NCI-H2107 treated with DMSO at 0.1 percent for 48 hours (cell line): ENCODE measurements at regions not wholly inside any gene's neighbourhood (a gene's known extent, or its start where the extent isn't known, plus 50 kb on each side); places are given as distances from the start of the nearest gene placed in this dataset.
"Not testable (repeated sequence)": the region's sequence is repeated elsewhere in the genome, so short reads cannot be mapped to it uniquely, and the experiment has no call there.

Experiments used
- DNase-seq: peaks from one replicate; lab custom pipeline; 2025; ENCODE audit not compliant: unreplicated experiment; lab: John Stamatoyannopoulos, UW

- not testable (repeated sequence) for DNase-seq
Observed at GRCh38 chr5:34096033-34096432, 53.0 kb upstream of the C1QTNF3 start.

GRCh38 chr5:34099891-34100290 lies 56.9 kb upstream of the C1QTNF3 start:
- DNase-seq = not testable (repeated sequence)

DNA sequence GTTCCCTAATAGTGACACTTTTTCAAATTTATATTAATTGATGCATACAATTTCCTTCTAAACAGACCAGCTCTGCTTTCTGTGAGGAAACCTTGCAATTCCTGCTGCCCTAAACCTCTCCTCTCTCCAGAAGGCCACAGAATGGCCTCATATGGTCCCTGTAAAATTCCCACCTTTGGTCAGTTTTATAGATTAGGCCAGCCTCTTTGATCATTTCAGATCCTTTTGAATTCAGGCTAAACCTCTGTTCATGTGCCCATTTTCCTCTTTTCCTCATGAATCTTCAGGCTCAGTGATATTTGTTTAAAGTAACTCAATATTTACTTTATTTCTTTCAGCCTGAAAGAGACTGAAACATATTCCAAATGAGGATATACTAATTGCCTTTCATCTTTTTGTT lies 58.6 kb upstream of the C1QTNF3 start:
- not testable (repeated sequence) for DNase-seq

- not testable (repeated sequence) for DNase-seq
Observed at GRCh38 chr5:34108897-34109296, 65.9 kb upstream of the C1QTNF3 start.

DNA sequence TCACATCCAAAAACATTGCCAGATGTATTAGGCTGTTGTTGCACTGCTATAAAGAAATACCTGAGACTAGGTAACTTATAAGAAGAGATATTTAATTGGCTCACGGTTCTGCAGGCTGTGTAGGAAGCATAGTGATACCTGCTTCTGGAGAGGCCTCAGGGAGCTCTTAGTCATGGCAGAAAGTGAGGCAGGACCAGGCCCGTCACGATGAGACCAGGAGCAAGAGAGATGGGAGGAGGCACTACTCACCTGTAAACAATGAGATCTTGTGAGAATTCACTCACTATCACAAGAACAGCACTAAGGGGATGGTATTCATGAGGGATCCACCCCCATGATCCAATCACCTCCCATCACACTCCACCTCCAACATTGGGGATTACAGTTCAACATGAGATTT lies 81.3 kb upstream of the C1QTNF3 start:
- not testable (repeated sequence) for DNase-seq

GRCh38 chr5:34125354-34125753 lies 82.3 kb upstream of the C1QTNF3 start:
- not testable (repeated sequence) for DNase-seq

DNA sequence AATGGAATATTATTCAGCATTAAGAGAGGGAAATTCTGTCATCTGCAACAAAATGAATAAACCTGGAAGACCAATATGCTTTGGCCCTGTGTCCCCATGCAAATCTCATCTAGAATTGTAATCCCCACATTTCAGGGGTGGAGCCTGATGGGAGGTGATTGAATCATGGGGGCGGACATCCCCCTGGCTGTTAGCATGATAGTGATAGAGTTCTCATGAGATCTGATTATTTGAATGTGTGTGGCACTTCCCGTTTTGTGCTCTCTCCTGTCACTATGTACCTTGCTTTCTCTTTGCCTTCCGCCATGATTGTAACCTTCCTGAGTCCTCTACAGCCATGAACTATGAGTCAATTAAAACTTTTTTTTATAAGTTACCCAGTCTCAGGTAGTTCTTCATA lies 83.7 kb upstream of the C1QTNF3 start:
- not testable (repeated sequence) for DNase-seq

GRCh38 chr5:34127818-34128217 lies 84.8 kb upstream of the C1QTNF3 start:
- not testable (repeated sequence) for DNase-seq

DNA sequence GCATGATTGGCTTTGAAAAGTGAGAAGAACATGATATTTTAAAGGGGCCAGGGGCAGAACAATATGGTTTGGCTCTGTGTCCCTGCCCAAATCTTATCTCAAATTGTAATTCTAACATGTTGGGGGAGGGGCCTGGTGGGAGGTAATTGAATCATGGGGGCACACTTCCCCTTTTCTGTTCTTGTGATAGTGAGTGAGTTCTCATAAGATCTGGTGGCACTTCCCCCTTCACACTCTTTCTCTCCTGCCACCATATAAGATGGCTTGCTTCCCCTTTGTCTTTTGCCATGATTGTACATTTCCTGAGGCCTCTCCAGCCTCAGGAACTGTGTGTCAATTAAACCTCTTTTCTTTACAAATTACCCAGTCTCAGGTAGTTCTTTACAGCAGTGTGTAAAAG lies 85.9 kb upstream of the C1QTNF3 start:
- not testable (repeated sequence) for DNase-seq

DNA sequence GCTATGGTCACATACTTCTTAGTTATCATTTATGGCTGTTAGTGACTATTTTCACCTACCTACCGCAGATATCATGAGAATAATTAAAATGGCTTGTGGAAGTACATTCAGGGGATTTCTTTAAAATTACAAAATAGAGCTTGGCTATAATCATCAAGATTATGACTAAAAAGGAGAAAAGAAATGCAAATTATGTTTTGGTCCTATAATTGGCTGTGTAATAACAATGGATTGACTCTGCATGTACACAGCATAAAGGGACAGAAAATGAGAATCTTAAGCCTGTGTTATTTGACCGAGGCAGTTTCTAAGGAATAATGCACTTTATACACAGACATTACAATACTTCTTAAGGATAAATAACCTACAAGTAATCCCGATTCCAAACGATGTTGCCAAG lies 112.0 kb upstream of the C1QTNF3 start:
- not testable (repeated sequence) for DNase-seq

DNA sequence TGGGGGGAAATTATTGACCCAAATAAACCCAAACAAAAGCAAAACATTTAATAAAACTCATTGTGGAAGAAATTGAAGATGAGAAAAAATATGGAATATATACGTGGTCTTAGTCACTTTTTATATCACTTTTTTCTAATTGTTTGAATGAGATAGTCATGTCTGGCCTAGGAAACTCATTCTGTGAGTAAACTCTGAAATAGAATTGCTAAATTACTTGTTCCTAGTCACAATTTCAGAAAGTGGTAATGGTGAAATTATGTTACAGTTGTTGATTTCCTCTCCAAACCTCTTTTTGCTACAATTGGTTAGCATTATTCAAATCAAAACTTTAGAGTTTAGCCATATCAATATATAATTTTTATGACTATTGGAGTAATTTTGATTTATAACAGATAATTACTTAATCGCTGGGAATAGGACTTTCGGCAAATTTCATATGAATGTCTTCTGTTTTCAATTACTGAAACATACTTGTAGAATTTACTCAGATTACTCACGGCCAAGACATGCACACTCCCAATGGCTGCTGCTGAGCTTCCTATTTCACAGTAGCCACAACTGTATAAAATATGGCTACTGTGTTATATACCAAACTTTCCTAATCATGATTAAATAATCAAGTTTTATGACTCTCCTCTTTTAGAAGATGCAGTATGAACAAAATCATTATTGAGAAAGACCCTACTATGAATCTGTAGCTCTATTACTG lies 113.8 kb upstream of the C1QTNF3 start:
- DNase-seq = not testable (repeated sequence)

GRCh38 chr5:34160904-34161303 lies 117.9 kb upstream of the C1QTNF3 start:
- DNase-seq = not testable (repeated sequence)

DNA sequence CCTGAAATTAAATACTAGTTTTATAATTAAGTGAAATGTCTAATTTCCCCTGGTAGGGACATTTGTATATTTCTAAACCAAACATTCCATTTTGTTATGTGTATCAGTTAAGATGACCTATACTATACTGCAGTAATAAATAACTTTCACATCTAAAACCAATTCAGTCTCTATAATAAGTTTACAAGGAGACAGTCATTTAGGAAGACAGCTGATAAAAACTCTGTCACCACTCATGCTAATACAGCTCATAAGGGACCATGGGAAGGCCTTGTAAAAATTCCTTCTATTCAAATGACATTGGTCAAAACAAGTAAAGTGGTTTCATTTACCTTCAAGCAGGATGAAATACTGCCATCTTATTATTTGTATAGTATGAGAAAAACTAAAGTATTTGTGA lies 128.4 kb upstream of the C1QTNF3 start:
- DNase-seq = not testable (repeated sequence)

DNA sequence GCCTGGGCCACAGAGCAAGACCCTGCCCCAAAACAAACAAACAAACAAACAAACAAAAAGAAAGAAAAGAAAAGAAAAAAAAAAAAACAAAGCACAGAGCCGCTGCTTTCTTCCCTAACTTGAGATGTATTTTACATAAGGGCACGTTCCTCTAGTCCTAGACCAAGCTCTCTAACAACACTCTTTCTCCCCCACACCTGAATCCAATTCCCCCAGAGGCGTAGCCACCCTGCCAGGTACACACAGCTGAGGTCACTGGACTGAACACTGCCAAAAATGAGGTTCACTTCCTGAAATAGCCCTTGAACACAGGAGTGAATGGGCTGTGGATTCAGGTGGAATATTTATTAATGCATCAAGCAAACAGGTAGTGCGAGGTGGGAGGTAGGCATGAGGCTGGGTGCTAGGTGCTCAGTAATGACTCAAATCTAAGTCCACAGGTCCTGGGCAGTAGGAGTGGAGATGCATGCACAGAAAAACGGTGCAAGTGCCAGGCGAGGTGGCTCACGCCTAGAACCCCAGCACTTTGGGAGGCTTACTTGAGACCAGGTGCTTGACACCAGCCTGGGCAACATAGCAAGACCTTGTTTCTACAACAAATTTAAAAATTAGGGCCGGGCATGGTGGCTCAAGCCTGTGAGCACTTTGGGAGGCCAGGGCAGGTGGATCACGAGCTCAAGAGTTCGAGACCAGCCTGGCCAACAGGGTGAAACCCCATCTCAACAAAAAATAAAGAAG lies 136.6 kb upstream of the C1QTNF3 start:
- not testable (repeated sequence) for DNase-seq

DNA sequence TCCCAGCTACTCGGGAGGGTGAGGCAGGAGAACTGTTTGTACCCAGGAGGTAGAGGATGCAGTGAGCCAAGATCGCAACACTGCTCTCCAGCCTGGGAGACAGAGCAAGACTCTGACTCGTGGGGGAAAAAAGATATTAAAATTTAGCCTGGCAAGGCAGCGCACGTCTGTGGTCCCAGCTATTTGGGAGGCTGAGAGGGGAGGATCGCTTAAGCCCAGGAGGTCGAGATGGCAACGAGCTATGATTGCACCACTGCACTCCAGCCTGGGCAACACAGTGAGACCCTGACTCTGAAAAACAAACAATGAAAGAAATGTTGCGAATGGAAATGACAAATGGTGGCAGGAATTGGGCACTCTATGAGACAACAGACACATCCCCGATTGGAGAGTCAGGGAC lies 137.2 kb upstream of the C1QTNF3 start:
- not testable (repeated sequence) for DNase-seq

GRCh38 chr5:34180940-34181614 lies 138.1 kb upstream of the C1QTNF3 start:
- not testable (repeated sequence) for DNase-seq

- not testable (repeated sequence) for DNase-seq
Observed at GRCh38 chr5:34185005-34185404, 142.0 kb upstream of the C1QTNF3 start.

- not testable (repeated sequence) for DNase-seq
Observed at GRCh38 chr5:34185572-34185971, 142.6 kb upstream of the C1QTNF3 start.

GRCh38 chr5:34186108-34186507 lies 143.1 kb upstream of the C1QTNF3 start:
- not testable (repeated sequence) for DNase-seq

DNA sequence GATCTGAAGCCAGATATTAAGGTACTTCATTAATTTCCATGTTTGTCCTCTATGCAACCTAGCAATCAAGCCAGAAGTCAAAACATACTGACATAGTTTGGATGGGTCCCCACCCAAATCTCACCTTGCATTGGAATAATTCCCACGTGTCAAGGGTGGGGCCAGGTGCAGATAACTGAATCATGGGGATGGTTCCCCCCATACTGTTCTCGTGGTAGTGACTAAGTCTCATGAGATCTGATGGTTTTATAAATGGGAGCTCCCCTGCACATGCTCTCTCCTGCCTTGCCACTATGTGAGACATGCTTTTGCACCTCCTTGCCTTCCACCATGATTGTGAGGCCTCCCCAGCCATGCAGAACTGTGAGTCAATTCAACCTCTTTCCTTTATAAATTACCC lies 143.9 kb upstream of the C1QTNF3 start:
- not testable (repeated sequence) for DNase-seq

- not testable (repeated sequence) for DNase-seq
Observed at GRCh38 chr5:34187441-34187840, 144.4 kb upstream of the C1QTNF3 start.
